SK-N-MC (cell line): ENCODE measurements at regions not wholly inside any gene's neighbourhood (a gene's known extent, or its start where the extent isn't known, plus 50 kb on each side); places are given as distances from the start of the nearest gene placed in this dataset.

Experiments
- EZH2 ChIP-seq: fragments of 200-600 bp; sonication (generic); IDR thresholded peaks from one replicate; pipeline ENCODE4 v1.6.1; 2017; ENCODE audit warnings: antibody characterized with exemption
- POLR2AphosphoS5 ChIP-seq: IDR thresholded peaks from 2 replicates; pipeline ENCODE4 v1.6.1; 2012; ENCODE audit warnings: mild to moderate bottlenecking, low read depth, low read length, borderline replicate concordance

- TF ChIP-seq POLR2AphosphoS5 (no peak), EZH2 (no peak)
These were observed 206.8 kb upstream of the SOX1 start for GRCh38 chr13:111860231-111860552.
